Trophoblast cell (in vitro differentiated cells and primary cell): ENCODE measurements at regions not wholly inside any gene's neighbourhood (a gene's known extent, or its start where the extent isn't known, plus 50 kb on each side); places are given as distances from the start of the nearest gene placed in this dataset.

Experiments
- DNase-seq, 2 donors: peaks; one replicate each; pipeline ENCODE4 v3.0.0-alpha.2; 2016
- H2AFZ ChIP-seq: 2 replicates; pipeline ENCODE4 v1.6.1; 2013; ENCODE audit warnings: low read length, moderate library complexity, mild to moderate bottlenecking; ENCODE audit not compliant: insufficient read depth, poor library complexity
- H2AK5ac ChIP-seq: 2 replicates; pipeline ENCODE4 v1.6.1; 2013; ENCODE audit warnings: mild to moderate bottlenecking, low read length
- H2BK120ac ChIP-seq: 2 replicates; pipeline ENCODE4 v1.6.1; 2013; ENCODE audit warnings: low read length, mild to moderate bottlenecking, moderate library complexity; ENCODE audit not compliant: insufficient read depth, poor library complexity
- H2BK12ac ChIP-seq: 2 replicates; pipeline ENCODE4 v1.6.1; 2013; ENCODE audit warnings: mild to moderate bottlenecking, low read length, moderate library complexity
- H2BK5ac ChIP-seq: 2 replicates; pipeline ENCODE4 v1.6.1; 2013; ENCODE audit warnings: low read length, low read depth, moderate library complexity, mild to moderate bottlenecking; ENCODE audit not compliant: poor library complexity
- H3K14ac ChIP-seq: 2 replicates; pipeline ENCODE4 v1.6.1; 2013; ENCODE audit warnings: mild to moderate bottlenecking, low read length
- H3K18ac ChIP-seq: 2 replicates; pipeline ENCODE4 v1.6.1; 2013; ENCODE audit warnings: mild to moderate bottlenecking, low read length
- H3K23ac ChIP-seq: 2 replicates; pipeline ENCODE4 v1.6.1; 2013; ENCODE audit warnings: low read length
- H3K27ac ChIP-seq: 2 replicates; pipeline ENCODE4 v1.5.1; 2013; ENCODE audit warnings: low read depth, mild to moderate bottlenecking, inconsistent platforms, low read length, moderate library complexity
- H3K27me3 ChIP-seq: 2 replicates; pipeline ENCODE4 v1.6.1; 2013; ENCODE audit warnings: inconsistent platforms, mild to moderate bottlenecking, low read length, moderate library complexity; ENCODE audit not compliant: insufficient read depth
- H3K36me3 ChIP-seq, 2 experiments: 1 replicate in 1 of 2; 2 replicates in 1 of 2; pipeline ENCODE4 v1.6.1; 2013; ENCODE audit warnings: low read length in 2 of 2, mild to moderate bottlenecking in 2 of 2, moderate library complexity in 1 of 2; ENCODE audit not compliant: insufficient read depth in 2 of 2, control insufficient read depth in 1 of 2
- H3K4ac ChIP-seq: 2 replicates; pipeline ENCODE4 v1.6.1; 2013; ENCODE audit warnings: low read depth, mild to moderate bottlenecking, low read length, moderate library complexity
- H3K4me1 ChIP-seq, 2 experiments: 1 replicate in 1 of 2; 2 replicates in 1 of 2; pipeline ENCODE4 v1.6.1; 2013; ENCODE audit warnings: low read length in 2 of 2, mild to moderate bottlenecking in 2 of 2, moderate library complexity in 1 of 2; ENCODE audit not compliant: insufficient read depth in 2 of 2, control insufficient read depth in 1 of 2
- H3K4me2 ChIP-seq: 2 replicates; pipeline ENCODE4 v1.6.1; 2013; ENCODE audit warnings: inconsistent platforms, mild to moderate bottlenecking, low read length, moderate library complexity
- H3K4me3 ChIP-seq: 2 replicates; pipeline ENCODE4 v1.5.1; 2013; ENCODE audit warnings: mild to moderate bottlenecking, low read depth, low read length, inconsistent platforms
- H3K79me1 ChIP-seq: one replicate; pipeline ENCODE4 v1.6.1; 2013; ENCODE audit warnings: low read length
- H3K79me2 ChIP-seq: 2 replicates; pipeline ENCODE4 v1.6.1; 2013; ENCODE audit warnings: low read length, mild to moderate bottlenecking; ENCODE audit not compliant: control insufficient read depth, insufficient read depth, poor library complexity
- H3K9ac ChIP-seq: 2 replicates; pipeline ENCODE4 v1.6.1; 2013; ENCODE audit warnings: mild to moderate bottlenecking, low read length
- H3K9me3 ChIP-seq: 2 replicates; pipeline ENCODE4 v1.6.1; 2013; ENCODE audit warnings: low read depth, mild to moderate bottlenecking, control low read depth, inconsistent platforms, low read length; ENCODE audit not compliant: insufficient read depth
- H4K12ac ChIP-seq: 2 replicates; pipeline ENCODE4 v1.6.1; 2013; ENCODE audit warnings: low read depth, mild to moderate bottlenecking, low read length, moderate library complexity
- H4K8ac ChIP-seq: 2 replicates; pipeline ENCODE4 v1.6.1; 2013; ENCODE audit warnings: low read depth, mild to moderate bottlenecking, low read length, moderate library complexity
- H4K91ac ChIP-seq: one replicate; pipeline ENCODE4 v1.6.1; 2013; ENCODE audit warnings: low read depth, mild to moderate bottlenecking, low read length, moderate library complexity
- WGBS: extraction: QIAGEN DNeasy Blood & Tissue Kit; methylation state at CpG from one replicate; pipeline ENCODE4 v1.1.7; 2013; ENCODE audit warnings: missing lambda C conversion rate; ENCODE audit not compliant: insufficient read length, insufficient coverage; ENCODE audit errors: extremely low coverage; 5-methylcytosine and 5-hydroxymethylcytosine counted together

GRCh38 chr5:76021936-76022584, 61.1 kb upstream of the SV2C start:
- Histone ChIP-seq H3K18ac (no peak overlapping the region), H3K4me2 (no peak overlapping the region), H3K36me3 (no peaks in the 10 kb centered on the region), H3K79me1 (no peaks in the 10 kb centered on the region), H2AK5ac (no peak overlapping the region), H3K27me3 (no peaks in the 10 kb centered on the region), H3K27ac (no peak overlapping the region), H3K23ac (no peak overlapping the region), H3K9ac (no peak overlapping the region), H3K79me2 (no peaks in the 10 kb centered on the region), H3K14ac (no peak overlapping the region), H3K4me1 (no peaks in the 10 kb centered on the region), H2BK5ac (no peak overlapping the region), H2BK12ac (no peak overlapping the region), H2AFZ (no peak overlapping the region), H4K8ac (no peak overlapping the region), H4K12ac (no peak overlapping the region), H2BK120ac (no peak overlapping the region), H3K4me3 (no peak overlapping the region), H3K9me3 (no peaks in the 10 kb centered on the region), H3K4ac (no peak overlapping the region), H4K91ac (no peak overlapping the region)
- no CpG with 5 or more reads among the region's 3 CpGs for WGBS
- DNase-seq = no peak

DNA sequence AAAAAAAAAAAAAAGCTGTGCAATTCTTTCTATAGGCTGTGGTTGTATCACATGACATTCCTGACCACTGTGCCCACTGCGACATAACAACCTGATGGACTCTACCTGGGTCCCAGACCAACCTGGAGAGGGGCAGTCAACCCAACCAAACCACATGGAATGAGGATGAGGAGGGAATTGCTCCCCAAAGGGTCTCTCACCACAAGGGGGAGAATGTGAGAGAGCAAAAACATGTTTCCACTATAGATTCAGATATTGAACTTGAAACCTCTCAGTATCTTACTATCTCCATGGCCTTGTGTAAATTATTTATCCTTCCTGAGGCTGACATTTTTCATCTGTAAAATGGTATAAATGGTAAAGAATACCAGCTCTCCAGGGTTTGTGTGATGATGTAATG, 66.9 kb upstream of the SV2C start:
- DNase-seq = no peak
- Histone ChIP-seq H3K9ac (no peak overlapping the region), H3K4me2 (no peak overlapping the region), H3K4ac (no peak overlapping the region), H3K27ac (no peak overlapping the region), H2BK5ac (no peak overlapping the region), H4K12ac (no peak overlapping the region), H3K79me2 (no peaks in the 10 kb centered on the region), H4K91ac (no peak overlapping the region), H3K79me1 (no peaks in the 10 kb centered on the region), H4K8ac (no peak overlapping the region), H3K9me3 (no peaks in the 10 kb centered on the region), H3K14ac (no peak overlapping the region), H2AFZ (no peak overlapping the region), H2AK5ac (no peak overlapping the region), H2BK120ac (no peak overlapping the region), H3K23ac (no peak overlapping the region), H3K27me3 (no peaks in the 10 kb centered on the region), H3K36me3 (no peaks in the 10 kb centered on the region), H3K4me1 (no peaks in the 10 kb centered on the region), H2BK12ac (no peak overlapping the region), H3K4me3 (no peak overlapping the region), H3K18ac (no peak overlapping the region)
- WGBS = no CpG with 5 or more reads among the region's 1 CpG

GRCh38 chr5:76014005-76014404, 69.2 kb upstream of the SV2C start:
- Histone ChIP-seq H2AK5ac (no peak overlapping the region), H2BK12ac (no peak overlapping the region), H4K12ac (no peak overlapping the region), H3K9ac (no peak overlapping the region), H3K4me3 (no peak overlapping the region), H3K4ac (no peak overlapping the region), H2BK120ac (no peak overlapping the region), H3K27ac (no peak overlapping the region), H3K79me1 (no peaks in the 10 kb centered on the region), H2AFZ (no peak overlapping the region), H3K23ac (no peak overlapping the region), H3K4me2 (no peak overlapping the region), H3K9me3 (no peaks in the 10 kb centered on the region), H3K79me2 (no peaks in the 10 kb centered on the region), H3K4me1 (no peaks in the 10 kb centered on the region), H4K91ac (no peak overlapping the region), H3K18ac (no peak overlapping the region), H3K36me3 (no peaks in the 10 kb centered on the region), H3K27me3 (no peaks in the 10 kb centered on the region), H4K8ac (no peak overlapping the region), H2BK5ac (no peak overlapping the region), H3K14ac (no peak overlapping the region)
- DNase-seq = no peak

DNA sequence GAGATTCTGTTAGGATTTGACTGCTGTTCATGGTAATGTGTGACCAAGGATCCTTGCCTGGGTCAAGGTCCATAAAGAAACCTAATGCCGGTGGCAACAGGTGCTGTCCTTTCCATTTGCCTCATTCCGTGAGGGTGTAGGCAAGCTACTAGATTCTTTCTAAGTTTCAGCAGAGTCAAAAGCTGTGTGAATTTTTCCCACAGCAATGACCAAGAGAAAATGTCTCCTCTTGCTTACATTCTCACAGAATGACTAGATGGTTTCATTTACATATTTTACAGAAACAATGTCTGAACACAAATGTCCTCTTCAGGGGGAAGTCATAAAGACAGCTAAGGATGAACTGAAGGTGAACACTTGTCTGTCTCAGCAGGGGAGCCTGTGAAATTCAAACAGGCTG, 75.3 kb upstream of the SV2C start:
- Histone ChIP-seq H3K79me1 (no peaks in the 10 kb centered on the region), H2BK120ac (no peak overlapping the region), H2AFZ (no peak overlapping the region), H4K8ac (no peak overlapping the region), H3K18ac (no peak overlapping the region), H3K9me3 (no peaks in the 10 kb centered on the region), H4K12ac (no peak overlapping the region), H3K4me2 (no peak overlapping the region), H3K4me3 (no peak overlapping the region), H3K36me3 (no peaks in the 10 kb centered on the region), H3K79me2 (no peaks in the 10 kb centered on the region), H3K27me3 (no peaks in the 10 kb centered on the region), H3K14ac (no peak overlapping the region), H2BK5ac (no peak overlapping the region), H4K91ac (no peak overlapping the region), H3K27ac (no peak overlapping the region), H2BK12ac (no peak overlapping the region), H2AK5ac (no peak overlapping the region), H3K23ac (no peak overlapping the region), H3K9ac (no peak overlapping the region), H3K4me1 (no peaks in the 10 kb centered on the region), H3K4ac (no peak overlapping the region)
- WGBS = no CpG with 5 or more reads among the region's 2 CpGs
- no peak for DNase-seq
